NT2/D1 (cell line): ENCODE measurements at regions not wholly inside any gene's neighbourhood (a gene's known extent, or its start where the extent isn't known, plus 50 kb on each side); places are given as distances from the start of the nearest gene placed in this dataset.

Experiments
- DNase-seq: peaks from one replicate; pipeline ENCODE4 v3.0.0-alpha.2; 2011; ENCODE audit warnings: low read depth, low spot score
- H3K27me3 ChIP-seq: 2 replicates; pipeline ENCODE4 v1.6.0; 2011; ENCODE audit warnings: mild to moderate bottlenecking; ENCODE audit not compliant: insufficient read length, insufficient read depth
- H3K36me3 ChIP-seq: 2 replicates; pipeline ENCODE4 v1.6.1; 2011; ENCODE audit warnings: mild to moderate bottlenecking, low read length, mixed read lengths; ENCODE audit not compliant: insufficient read depth, insufficient read length
- H3K4me1 ChIP-seq: 2 replicates; pipeline ENCODE4 v1.5.1; 2011; ENCODE audit not compliant: insufficient read depth, insufficient read length
- H3K4me3 ChIP-seq: 2 replicates; pipeline ENCODE4 v1.5.1; 2011; ENCODE audit warnings: low read depth; ENCODE audit not compliant: insufficient read length
- H3K9ac ChIP-seq: 2 replicates; pipeline ENCODE4 v1.6.0; 2011; ENCODE audit warnings: low read depth; ENCODE audit not compliant: insufficient read length
- H3K9me3 ChIP-seq: 2 replicates; pipeline ENCODE4 v1.5.1; 2011; ENCODE audit warnings: mild to moderate bottlenecking, low read length; ENCODE audit not compliant: insufficient read depth
- SUZ12 ChIP-seq: IDR thresholded peaks from 2 replicates; pipeline ENCODE4 v1.6.1; 2011; ENCODE audit not compliant: insufficient read length, insufficient read depth; ENCODE audit errors: extremely low read depth
- YY1 ChIP-seq: IDR thresholded peaks from 2 replicates; pipeline ENCODE4 v1.6.1; 2011; ENCODE audit not compliant: insufficient read length, insufficient read depth
- ZNF274 ChIP-seq: IDR thresholded peaks from 2 replicates; pipeline ENCODE4 v1.6.1; 2011; ENCODE audit warnings: mild to moderate bottlenecking, low read depth, low read length

- Histone ChIP-seq H3K27me3 (no peaks in the 10 kb centered on the region), H3K4me1 (no peaks in the 10 kb centered on the region), H3K9ac (no peak overlapping the region), H3K4me3 (no peak overlapping the region), H3K36me3 (no peaks in the 10 kb centered on the region), H3K9me3 (no peaks in the 10 kb centered on the region)
- TF ChIP-seq ZNF274: no peak
- TF ChIP-seq SUZ12: no peak
- TF ChIP-seq YY1: no peak
- DNase-seq: no peak
Observed at GRCh38 chr10:4763960-4764428, 62.0 kb upstream of the AKR1E2 start.

- H3K4me1 ChIP-seq: no peaks in the 10 kb centered on the region
- no peak overlapping the region for H3K4me3 ChIP-seq
- H3K9me3 ChIP-seq: no peaks in the 10 kb centered on the region
- TF ChIP-seq SUZ12 (no peak), ZNF274 (no peak), YY1 (no peak)
- no peaks in the 10 kb centered on the region for H3K36me3 ChIP-seq
- no peak for DNase-seq
- H3K9ac ChIP-seq: no peak overlapping the region
- no peaks in the 10 kb centered on the region for H3K27me3 ChIP-seq
Observed at GRCh38 chr10:4763513-4763912, 62.5 kb upstream of the AKR1E2 start.

GRCh38 chr10:4758256-4758655 lies 67.8 kb upstream of the AKR1E2 start:
- H3K9ac ChIP-seq: no peak overlapping the region
- DNase-seq: no peak

GRCh38 chr10:4755286-4755989 lies 70.6 kb upstream of the AKR1E2 start:
- H3K9ac ChIP-seq: no peak overlapping the region
- DNase-seq: no peak
- H3K4me3 ChIP-seq: no peak overlapping the region
- H3K36me3 ChIP-seq: no peaks in the 10 kb centered on the region
- H3K27me3 ChIP-seq: no peaks in the 10 kb centered on the region
- no peaks in the 10 kb centered on the region for H3K4me1 ChIP-seq
- no peaks in the 10 kb centered on the region for H3K9me3 ChIP-seq
- no peak for TF ChIP-seq ZNF274
- no peak for TF ChIP-seq YY1
- TF ChIP-seq SUZ12: no peak

More at GRCh38 chr10:4758256-4758655, 67.8 kb upstream of the AKR1E2 start:
- Histone ChIP-seq H3K27me3 (no peaks in the 10 kb centered on the region), H3K4me1 (no peaks in the 10 kb centered on the region), H3K36me3 (no peaks in the 10 kb centered on the region), H3K9me3 (no peaks in the 10 kb centered on the region), H3K4me3 (no peak overlapping the region)
- TF ChIP-seq YY1 (no peak), SUZ12 (no peak), ZNF274 (no peak)

DNA sequence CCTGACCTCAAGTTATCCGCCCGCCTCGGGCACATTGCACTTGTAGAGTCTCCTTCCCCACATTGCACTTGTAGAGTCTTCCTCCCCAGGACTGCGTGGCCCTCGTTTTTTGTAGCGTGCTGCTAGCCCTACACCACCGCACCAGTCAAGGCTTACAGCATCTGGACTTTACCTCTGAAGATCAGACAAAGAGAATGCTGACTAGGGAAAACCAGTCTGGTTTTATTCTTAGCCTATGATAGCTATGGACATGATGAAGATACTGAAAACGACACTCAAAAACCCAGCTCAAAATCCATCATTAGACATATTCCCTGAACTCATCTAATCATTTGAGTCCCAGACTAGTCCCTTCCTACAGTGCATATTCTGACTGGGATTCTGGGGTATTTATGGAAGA lies 71.9 kb upstream of the AKR1E2 start:
- Histone ChIP-seq H3K9ac (no peak overlapping the region), H3K36me3 (no peaks in the 10 kb centered on the region), H3K27me3 (no peaks in the 10 kb centered on the region), H3K9me3 (no peaks in the 10 kb centered on the region), H3K4me1 (no peaks in the 10 kb centered on the region), H3K4me3 (no peak overlapping the region)
- no peak for DNase-seq
- TF ChIP-seq SUZ12: no peak
- TF ChIP-seq ZNF274: no peak

DNA sequence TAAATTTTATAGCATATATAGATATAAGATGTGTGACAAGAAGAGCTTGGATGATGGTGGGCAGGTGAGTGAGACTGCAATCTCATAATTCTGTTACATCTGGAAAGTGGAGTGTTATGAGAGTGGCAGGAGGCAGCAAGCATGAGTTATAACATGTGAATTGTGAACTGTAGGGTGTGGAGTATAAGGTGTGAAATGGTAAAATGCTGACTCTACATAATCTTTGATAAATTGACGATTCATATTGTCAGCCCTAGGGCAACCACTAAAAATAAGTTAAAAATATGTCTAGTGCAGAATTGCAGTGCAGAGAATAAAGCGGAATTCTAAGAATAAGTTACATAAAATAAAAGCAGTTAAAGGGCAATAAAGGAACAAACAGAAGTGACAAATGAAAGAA lies 74.8 kb upstream of the AKR1E2 start:
- Histone ChIP-seq H3K36me3 (no peaks in the 10 kb centered on the region), H3K4me3 (no peak overlapping the region), H3K9ac (no peak overlapping the region), H3K4me1 (no peaks in the 10 kb centered on the region), H3K9me3 (no peaks in the 10 kb centered on the region), H3K27me3 (no peaks in the 10 kb centered on the region)
- no peak for TF ChIP-seq YY1
- no peak for TF ChIP-seq SUZ12
- DNase-seq: no peak

GRCh38 chr10:4749271-4749574 lies 76.8 kb upstream of the AKR1E2 start:
- no peak overlapping the region for H3K9ac ChIP-seq
- no peak overlapping the region for H3K4me3 ChIP-seq
- H3K27me3 ChIP-seq: no peaks in the 10 kb centered on the region
- no peak for DNase-seq
- TF ChIP-seq ZNF274 (no peak), SUZ12 (no peak), YY1 (no peak)
- H3K4me1 ChIP-seq: no peaks in the 10 kb centered on the region
- H3K36me3 ChIP-seq: no peaks in the 10 kb centered on the region
- H3K9me3 ChIP-seq: no peaks in the 10 kb centered on the region
